Testis (tissue), 2 donors: ENCODE measurements at regions not wholly inside any gene's neighbourhood (a gene's known extent, or its start where the extent isn't known, plus 50 kb on each side); places are given as distances from the start of the nearest gene placed in this dataset.

Experiments used
- POLR2A ChIP-seq: fragments of 450-650 bp; IDR thresholded peaks from one replicate; pipeline ENCODE4 v1.6.1; 2017; ENCODE audit warnings: antibody characterized with exemption, mild to moderate bottlenecking, moderate library complexity
- TF ChIP-seq, protein P1 (sequence below), 3 experiments: fragments of 450-650 bp in 2 of 3; fragments of 200-600 bp in 1 of 3; sonication (generic) in 1 of 3; IDR thresholded peaks; one replicate each; pipeline ENCODE4 v1.5.1; 2016 to 2019; ENCODE audit warnings: antibody characterized with exemption in 3 of 3, mild to moderate bottlenecking in 2 of 3, moderate library complexity in 1 of 3

DNA sequence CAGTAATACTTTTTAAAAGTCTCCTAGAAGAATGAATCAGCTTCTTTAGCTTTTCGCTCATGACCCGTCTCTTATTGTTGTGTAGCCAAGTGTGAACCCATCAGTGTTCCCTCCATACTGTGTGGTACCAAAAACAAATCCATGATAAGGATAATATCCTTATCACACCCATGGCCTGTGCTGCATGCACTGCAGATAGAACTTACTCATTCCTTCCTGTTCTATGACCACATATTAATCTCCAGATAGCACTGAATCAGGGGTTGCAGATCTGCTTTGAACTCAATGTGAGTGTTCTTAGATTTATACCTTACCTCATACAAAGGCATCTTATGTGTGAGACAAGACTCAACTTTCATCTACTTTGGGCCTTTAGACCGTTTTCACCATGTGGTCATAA is 373.4 kb downstream of the JRKL start:
- TF ChIP-seq, protein P1, sequence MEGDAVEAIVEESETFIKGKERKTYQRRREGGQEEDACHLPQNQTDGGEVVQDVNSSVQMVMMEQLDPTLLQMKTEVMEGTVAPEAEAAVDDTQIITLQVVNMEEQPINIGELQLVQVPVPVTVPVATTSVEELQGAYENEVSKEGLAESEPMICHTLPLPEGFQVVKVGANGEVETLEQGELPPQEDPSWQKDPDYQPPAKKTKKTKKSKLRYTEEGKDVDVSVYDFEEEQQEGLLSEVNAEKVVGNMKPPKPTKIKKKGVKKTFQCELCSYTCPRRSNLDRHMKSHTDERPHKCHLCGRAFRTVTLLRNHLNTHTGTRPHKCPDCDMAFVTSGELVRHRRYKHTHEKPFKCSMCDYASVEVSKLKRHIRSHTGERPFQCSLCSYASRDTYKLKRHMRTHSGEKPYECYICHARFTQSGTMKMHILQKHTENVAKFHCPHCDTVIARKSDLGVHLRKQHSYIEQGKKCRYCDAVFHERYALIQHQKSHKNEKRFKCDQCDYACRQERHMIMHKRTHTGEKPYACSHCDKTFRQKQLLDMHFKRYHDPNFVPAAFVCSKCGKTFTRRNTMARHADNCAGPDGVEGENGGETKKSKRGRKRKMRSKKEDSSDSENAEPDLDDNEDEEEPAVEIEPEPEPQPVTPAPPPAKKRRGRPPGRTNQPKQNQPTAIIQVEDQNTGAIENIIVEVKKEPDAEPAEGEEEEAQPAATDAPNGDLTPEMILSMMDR (IDR thresholded peaks at IDR 0.05), result no peak
- TF ChIP-seq POLR2A, result no peak
